Right lobe of liver (tissue), 4 donors: ENCODE measurements at regions not wholly inside any gene's neighbourhood (a gene's known extent, or its start where the extent isn't known, plus 50 kb on each side); places are given as distances from the start of the nearest gene placed in this dataset.

ENCODE experiments used
- CTCF ChIP-seq, 4 donors: fragments of 200-600 bp in 3 of 4; fragments of 450-650 bp in 1 of 4; IDR thresholded peaks; one replicate each; pipeline versions ENCODE4 v1.5.1 to v1.8.0; 2016 to 2022; ENCODE audit warnings: antibody characterized with exemption in 4 of 4, mild to moderate bottlenecking in 2 of 4
- POLR2A ChIP-seq: fragments of 450-650 bp; IDR thresholded peaks from one replicate; pipeline ENCODE4 v1.6.1; 2017; ENCODE audit warnings: antibody characterized with exemption, mild to moderate bottlenecking
- donor health status: DM: no; HTN: no; CAD: no.
- donor health status: DM: no; HTN: no; CAD: no.
- donor health status: DM: no; HTN: yes; CAD: no.

- no peak for TF ChIP-seq CTCF (IDR thresholded peaks at IDR 0.05)
- TF ChIP-seq POLR2A = no peak
These were observed 237.2 kb downstream of the INSIG2 start for GRCh38 chr2:118325321-118325955.
